ENCODE measurements at regions not wholly inside any gene's neighbourhood (a gene's known extent, or its start where the extent isn't known, plus 50 kb on each side); places are given as distances from the start of the nearest gene placed in this dataset.

- no TSS peak for BruUV-seq (replicated peaks)
- ATAC-seq (no peak), DNase-seq (ENCODE audit: low read depth, low spot score) (no peak)
- peaks cover 6 to 15% of the 10 kb centered on the region in 2 experiments; a peak in 2 of 4 replicates for H3K9me3 ChIP-seq (ENCODE audit: control insufficient read depth in 1 of 2, insufficient read depth in 1 of 2, low read depth in 1 of 2, low read length in 2 of 2)
- H3K9ac ChIP-seq (ENCODE audit: low read length) = no peak overlapping the region
- TF ChIP-seq SP1 (IDR thresholded peaks at IDR 0.05; ENCODE audit: low read depth) = no peak
- TF ChIP-seq ELF1 (IDR thresholded peaks at IDR 0.05; ENCODE audit: borderline replicate concordance, low read depth) = no peak
- TF ChIP-seq POLR2A (IDR thresholded peaks at IDR 0.05; ENCODE audit: borderline replicate concordance, extremely low read depth, insufficient read depth, insufficient read length) = no peak
- TF ChIP-seq JUND (IDR thresholded peaks at IDR 0.05) = no peak
- TF ChIP-seq POLR2AphosphoS5 (IDR thresholded peaks at IDR 0.05; ENCODE audit: low read depth, low read length) = no peak
- no peak for TF ChIP-seq CTCF (IDR thresholded peaks at IDR 0.05 in 2 of 3, conservative IDR thresholded peaks at IDR 0.05 in 1 of 3; ENCODE audit: borderline replicate concordance in 1 of 3, insufficient read depth in 1 of 3, low read depth in 2 of 3, low read length in 2 of 3)
- no peak for TF ChIP-seq CEBPB (IDR thresholded peaks at IDR 0.05; ENCODE audit: low read depth)
- TF ChIP-seq FOSL1 (IDR thresholded peaks at IDR 0.05; ENCODE audit: low read depth) = no peak
- no peak for TF ChIP-seq ZBTB33 (IDR thresholded peaks at IDR 0.05; ENCODE audit: extremely low read depth, insufficient replicate concordance, low read length)
- TF ChIP-seq EGR1 (IDR thresholded peaks at IDR 0.05; ENCODE audit: low read depth) = no peak
- TF ChIP-seq CBX3 (IDR thresholded peaks at IDR 0.05; ENCODE audit: low read depth) = no peak
- TF ChIP-seq EZH2 (IDR thresholded peaks at IDR 0.05) = no peak
- no peak for TF ChIP-seq ZFX (IDR thresholded peaks at IDR 0.05)
- no peak for TF ChIP-seq ATF3 (IDR thresholded peaks at IDR 0.05)
- no peak for TF ChIP-seq MAX (IDR thresholded peaks at IDR 0.05)
- TF ChIP-seq RAD21 (IDR thresholded peaks at IDR 0.05; ENCODE audit: low read depth) = no peak
- TF ChIP-seq ZNF274 (IDR thresholded peaks at IDR 0.05; ENCODE audit: low read depth, low read length) = no peak
- H3K79me2 ChIP-seq (ENCODE audit: insufficient read depth, low read length) = no peaks in the 10 kb centered on the region
- no peak overlapping the region for H3K4me3 ChIP-seq (replicated peaks in 1 of 2; ENCODE audit: low read depth in 1 of 2, low read length in 2 of 2)
- ChIA-PET CTCF (no interaction called here), POLR2A (no interaction called here), RAD21 (ENCODE audit: low non-redundant PET in 1 of 2, low total read pairs in 2 of 2, uncharacterized antibody in 2 of 2, unreplicated experiment in 2 of 2) (no interaction called here)
- no peaks in the 10 kb centered on the region for H3K36me3 ChIP-seq (ENCODE audit: control insufficient read depth in 1 of 2, insufficient read depth in 2 of 2, low read length in 2 of 2)
- no peaks in the 10 kb centered on the region for H3K9me2 ChIP-seq (ENCODE audit: insufficient read depth)
- no peaks in the 10 kb centered on the region for H4K20me1 ChIP-seq (ENCODE audit: insufficient read depth)
- no peak overlapping the region for H3K27ac ChIP-seq (ENCODE audit: low read depth, low read length)
- H3K4me2 ChIP-seq (ENCODE audit: low read length) = no peak overlapping the region
- H3K4me1 ChIP-seq (ENCODE audit: control insufficient read depth in 1 of 2, insufficient read depth in 2 of 2, low read length in 2 of 2) = no peaks in the 10 kb centered on the region
- no peak overlapping the region for H2AFZ ChIP-seq (ENCODE audit: low read depth, low read length, poor library complexity, severe bottlenecking)
- H3K27me3 ChIP-seq (ENCODE audit: insufficient read depth, low read length) = no peaks in the 10 kb centered on the region
- intact Hi-C loops (cut with micrococcal nuclease) = no loop called here
Observed at GRCh38 chr21:19781881-19782652, 1216.1 kb upstream of the NCAM2 start.

Data from HCT116 (cell line).